Activated T-cell treated with anti-CD3 and anti-CD28 coated beads for 24 hours (primary cell): ENCODE measurements at regions not wholly inside any gene's neighbourhood (a gene's known extent, or its start where the extent isn't known, plus 50 kb on each side); places are given as distances from the start of the nearest gene placed in this dataset.
A peak's percentile ranks its signal among the peaks of the same experiment; 100 is the strongest.
"Not testable (repeated sequence)": the region's sequence is repeated elsewhere in the genome, so short reads cannot be mapped to it uniquely, and the experiment has no call there.

Source experiments
- DNase-seq: peaks from one replicate; pipeline ENCODE4 v3.0.0-alpha.2; 2020; ENCODE audit warnings: low read depth

DNA sequence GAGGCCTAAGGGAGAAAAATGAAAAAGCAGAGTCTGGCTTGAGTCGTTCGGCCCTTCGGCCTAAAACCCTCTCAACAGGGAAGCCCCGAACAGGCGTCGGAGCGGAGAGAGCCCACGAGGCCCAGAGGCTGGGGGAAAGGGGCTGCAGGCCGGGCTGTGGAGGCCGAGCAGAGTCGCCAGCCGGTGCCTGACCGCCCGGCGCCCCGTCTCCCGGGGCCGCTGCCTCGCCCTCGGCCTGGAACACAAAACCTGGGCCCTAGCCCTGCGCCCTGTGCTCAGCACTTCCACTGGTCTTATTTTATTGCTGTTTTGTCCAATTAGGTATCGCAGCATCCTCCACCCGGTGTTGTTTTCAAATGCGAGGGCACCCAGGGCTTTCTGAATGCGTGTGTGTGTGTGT, 110.1 kb upstream of the FOXD4L5 start:
- DNase-seq = not testable (repeated sequence)

DNA sequence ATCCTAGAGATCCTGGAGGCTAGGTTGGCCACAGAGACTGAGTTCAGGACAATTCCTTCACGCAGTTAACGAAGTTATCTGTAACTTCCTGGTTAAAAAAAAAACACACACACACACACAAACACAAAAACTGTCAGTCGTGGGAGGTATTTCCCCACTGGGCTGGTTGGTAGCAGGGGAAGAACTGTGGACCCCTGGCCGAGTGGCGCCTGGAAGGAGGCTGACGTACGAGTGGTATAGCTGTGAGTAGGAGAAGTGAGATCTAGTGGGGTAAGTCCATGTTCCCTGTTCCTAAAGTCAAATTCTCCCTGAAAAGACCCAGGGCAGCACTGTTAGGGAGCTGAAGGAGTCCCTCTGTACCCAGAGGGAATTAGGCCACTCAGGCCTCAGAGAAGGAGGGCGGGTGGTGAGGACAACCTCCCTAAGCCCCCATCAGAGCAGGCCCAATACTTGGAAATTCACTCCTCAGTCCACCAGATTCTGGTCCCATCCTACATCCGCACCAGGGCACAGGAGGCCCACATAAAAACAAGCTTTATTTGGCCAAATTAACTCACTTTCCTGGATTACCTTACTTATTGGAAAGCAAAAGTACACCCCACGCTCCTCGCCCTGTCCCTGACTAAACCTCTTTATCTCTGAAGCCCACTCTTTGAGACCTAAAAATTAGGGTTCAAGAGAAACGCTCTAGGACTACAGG, 108.3 kb upstream of the FOXD4L5 start:
- DNase-seq = not testable (repeated sequence)

DNA sequence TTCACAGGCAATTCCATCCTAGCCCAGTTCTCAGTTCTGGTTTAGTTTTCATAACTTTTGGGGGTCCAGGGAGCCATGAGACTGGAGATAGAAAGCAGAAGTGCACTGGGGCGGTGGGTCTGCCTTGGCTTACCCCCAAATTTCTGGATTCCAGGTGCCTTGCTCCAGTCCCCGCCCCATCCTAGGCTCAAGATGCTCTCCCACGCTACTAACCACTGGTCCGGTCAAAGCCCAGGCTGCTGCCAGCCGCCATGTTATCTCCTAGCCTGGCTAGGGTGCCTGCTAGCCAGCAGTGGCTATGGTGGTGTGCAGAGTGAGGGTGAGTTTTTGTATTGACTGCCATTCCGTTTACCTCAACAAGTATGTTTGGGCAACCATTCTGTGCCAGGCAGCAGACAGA, 107.6 kb upstream of the FOXD4L5 start:
- not testable (repeated sequence) for DNase-seq

DNA sequence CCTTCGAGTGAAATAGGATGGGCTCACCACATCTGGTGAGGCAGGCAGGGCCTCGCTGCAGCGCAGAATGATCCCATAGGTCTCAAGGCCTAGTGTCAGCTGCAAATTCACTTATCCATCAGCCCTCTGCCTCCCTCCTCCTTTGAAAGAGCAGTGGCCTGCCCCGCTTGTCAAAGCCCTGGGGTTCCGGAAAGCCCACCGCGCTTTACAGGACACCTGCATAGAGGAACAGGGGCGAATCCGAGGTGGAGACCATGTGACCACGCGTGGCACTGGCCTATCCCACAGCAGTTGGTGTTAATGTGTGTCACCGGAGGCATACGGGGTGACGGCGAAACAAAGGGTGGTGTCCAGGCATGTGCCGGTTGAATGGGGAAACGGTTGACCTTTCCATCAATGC, 104.7 kb upstream of the FOXD4L5 start:
- not testable (repeated sequence) for DNase-seq

DNA sequence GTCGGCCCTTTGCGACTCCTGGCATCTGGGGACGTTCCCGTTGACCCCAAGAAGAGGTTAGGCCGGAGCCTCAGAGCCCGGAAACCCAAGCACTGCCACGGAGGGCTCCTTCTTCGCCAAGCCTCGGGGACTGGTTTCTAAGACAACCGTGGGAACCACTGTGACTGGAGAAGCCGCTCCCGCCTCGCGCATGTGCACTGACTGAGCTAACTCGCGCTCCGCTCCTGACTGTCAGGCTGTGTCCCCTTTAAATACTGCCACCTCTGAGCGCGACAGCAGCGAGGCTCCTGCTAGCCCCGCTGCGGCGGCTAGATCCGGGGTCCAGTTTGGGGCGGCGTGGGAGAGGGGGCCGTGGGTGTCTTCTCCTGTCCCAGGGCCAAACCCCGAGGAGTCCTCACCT, 104.2 kb upstream of the FOXD4L5 start:
- not testable (repeated sequence) for DNase-seq

DNA sequence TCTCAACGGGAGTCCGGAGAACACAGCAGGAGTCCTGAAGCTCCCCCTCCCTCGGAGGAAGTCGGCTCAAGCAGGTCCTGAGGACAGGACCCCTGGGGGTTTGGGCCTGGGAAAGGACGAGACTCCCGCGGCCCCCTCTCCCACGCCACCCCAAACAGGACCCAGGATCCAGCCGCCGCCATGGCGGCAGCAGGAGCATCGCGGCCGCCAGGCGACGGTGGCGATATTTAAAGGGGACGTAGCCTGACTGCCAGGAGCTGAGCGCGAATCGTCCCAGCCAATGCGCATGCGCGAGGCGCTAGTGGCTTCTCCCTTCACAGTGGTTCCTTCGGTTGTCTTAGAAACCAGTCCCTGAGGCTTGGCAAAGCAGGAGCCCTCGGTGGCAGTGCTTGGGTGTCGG, 101.7 kb upstream of the FOXD4L5 start:
- peak; percentile 61 for DNase-seq

DNA sequence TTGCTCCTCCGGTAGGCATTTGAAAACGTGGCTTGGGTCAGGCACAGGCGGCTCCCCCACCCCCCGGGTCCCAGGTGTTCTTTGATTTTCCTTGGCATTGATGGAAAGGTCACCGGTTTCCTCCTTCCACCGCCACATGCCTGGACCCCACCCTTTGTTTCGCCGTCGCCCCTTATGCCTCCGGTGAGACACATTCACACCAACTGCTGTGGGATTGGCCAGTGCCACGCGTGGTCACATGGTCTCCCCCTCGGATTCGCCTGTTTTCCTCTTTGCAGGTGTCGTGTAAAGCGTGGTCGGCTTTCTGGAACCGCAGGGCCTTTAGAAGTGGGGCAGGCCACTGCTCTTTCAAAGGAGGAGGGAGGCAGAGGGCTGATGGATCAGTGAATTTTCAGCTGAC, 101.2 kb upstream of the FOXD4L5 start:
- DNase-seq = not testable (repeated sequence)

DNA sequence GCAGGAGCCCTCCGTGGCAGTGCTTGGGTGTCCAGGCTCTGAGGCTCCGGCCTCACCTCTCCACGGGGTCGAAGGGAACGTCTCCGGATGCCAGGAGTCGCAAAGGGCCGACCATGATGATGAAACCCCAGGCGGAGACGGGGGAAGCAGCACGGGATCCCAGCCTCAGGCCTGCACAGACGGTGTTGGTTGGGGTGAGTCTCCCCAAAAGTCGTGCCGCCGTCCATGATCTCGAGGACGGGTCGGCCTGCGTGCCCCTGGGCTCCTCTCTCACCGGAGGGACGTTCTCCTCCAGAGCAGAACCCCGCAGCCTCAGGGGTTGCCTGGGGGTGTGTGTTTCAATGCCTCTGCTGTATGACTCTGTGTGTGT, 100.6 kb upstream of the FOXD4L5 start:
- DNase-seq = not testable (repeated sequence)

DNA sequence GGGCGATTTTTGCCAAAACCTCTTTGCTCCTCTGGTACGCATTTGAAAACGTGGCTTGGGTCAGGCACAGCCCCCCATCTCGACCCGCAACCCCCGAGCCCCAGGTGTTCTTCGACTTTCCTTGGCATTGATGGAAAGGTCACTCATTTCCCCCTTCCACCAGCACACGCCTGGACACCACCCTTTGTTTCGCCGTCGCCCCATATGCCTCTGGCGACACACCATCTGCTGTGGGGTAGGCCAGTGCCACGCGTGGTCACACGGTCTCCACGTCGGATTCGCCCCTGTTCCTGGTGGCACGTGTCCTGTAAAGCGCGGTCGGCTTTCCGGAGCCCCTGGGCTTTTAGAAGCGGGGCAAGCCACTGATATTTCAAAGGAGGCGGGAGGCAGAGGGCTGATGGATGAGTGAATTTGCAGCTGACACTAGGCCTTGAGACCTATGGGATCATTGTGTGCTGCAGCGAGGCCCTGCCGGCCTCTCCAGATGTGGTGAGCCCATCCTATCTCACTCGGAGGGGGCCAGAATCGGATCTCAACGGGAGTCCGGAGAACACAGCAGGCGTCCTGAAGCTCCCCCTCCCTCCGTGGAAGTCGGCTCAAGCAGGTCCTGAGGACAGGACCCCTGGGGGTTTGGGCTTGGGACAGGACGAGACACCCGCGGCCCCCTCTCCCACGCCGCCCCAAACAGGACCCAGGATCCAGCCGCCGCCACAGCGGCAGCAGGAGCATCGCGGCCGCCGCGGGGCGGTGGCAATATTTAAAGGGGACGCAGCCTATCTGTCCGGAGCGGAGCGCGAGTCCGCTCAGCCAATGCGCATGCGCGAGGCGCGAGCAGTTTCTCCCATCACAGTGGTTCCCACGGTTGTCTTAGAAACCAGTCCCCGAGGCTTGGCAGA, 100.0 kb upstream of the FOXD4L5 start:
- DNase-seq = not testable (repeated sequence)

DNA sequence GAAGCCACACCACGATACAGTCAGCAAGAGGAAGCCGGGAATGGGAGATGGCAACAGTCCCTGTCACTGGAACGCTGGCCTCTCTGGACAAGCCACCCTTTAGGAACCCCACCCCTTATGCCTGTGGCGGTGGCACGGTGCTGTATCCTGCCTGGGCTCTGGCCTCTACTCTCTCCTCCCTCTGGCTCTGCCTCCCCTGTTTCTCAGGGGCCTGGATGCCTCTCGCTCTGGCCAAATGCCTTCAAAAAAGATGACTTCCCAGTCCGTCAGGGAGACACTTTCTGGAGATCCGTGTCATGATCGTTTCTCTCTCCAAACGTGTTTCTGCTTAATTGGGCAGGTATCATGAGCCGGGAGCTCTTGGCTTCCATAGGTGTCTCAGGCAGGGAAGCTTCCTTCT, 99.1 kb upstream of the FOXD4L5 start:
- not testable (repeated sequence) for DNase-seq

DNA sequence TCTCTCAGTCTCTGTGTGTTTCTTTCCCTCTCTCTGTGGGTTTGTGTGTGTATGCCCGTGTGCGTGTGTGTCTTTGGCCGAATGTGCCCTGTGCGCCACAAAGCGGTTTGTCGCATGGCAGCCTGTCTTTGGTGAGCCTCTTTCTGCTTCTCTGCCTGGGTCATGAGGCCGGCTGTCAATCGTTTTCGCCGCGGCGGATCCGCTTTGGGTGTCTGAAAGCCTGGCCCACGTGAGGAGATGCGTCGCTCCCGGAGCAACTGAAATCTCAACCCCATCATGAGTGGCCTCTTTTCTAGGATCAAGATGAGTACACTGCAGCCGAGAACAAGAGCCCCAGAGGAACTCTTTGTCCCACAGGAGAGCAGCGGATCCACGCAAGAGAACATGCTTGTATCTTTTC, 98.6 kb upstream of the FOXD4L5 start:
- DNase-seq = not testable (repeated sequence)

DNA sequence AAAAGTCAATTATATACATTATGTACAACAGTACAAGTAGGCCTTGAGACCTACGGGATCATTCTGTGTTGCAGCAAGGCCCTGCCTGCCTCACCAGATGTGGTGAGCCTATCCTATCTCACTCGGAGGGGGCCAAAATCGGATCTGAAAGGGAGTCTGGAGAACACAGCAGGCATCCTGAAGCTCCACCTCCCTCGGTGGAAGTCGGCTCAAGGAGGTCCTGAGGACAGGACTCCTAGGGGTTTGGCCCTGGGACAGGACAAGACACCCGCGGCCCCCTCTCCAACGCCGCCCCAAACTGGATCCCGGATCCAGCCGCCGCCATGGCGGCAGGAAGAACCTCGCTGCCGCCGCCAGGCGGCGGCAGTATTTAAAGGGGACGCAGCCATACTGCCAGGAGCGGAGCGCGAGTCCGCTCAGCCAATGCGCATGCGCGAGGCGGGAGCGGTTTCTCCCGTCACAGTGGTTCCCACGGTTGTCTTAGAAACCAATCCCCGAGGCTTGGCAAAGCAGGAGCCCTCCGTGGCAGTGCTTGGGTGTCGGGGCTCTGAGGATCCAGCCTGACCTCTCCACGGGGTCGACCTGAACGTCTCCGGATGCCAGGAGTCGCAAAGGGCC, 97.8 kb upstream of the FOXD4L5 start:
- not testable (repeated sequence) for DNase-seq
